Endothelial cell of umbilical vein (primary cell): ENCODE measurements at regions not wholly inside any gene's neighbourhood (a gene's known extent, or its start where the extent isn't known, plus 50 kb on each side); places are given as distances from the start of the nearest gene placed in this dataset.

Experiments
- CTCF ChIP-seq, 2 donors: IDR thresholded peaks; 1 replicate in 1 of 2; 2 replicates in 1 of 2; pipeline ENCODE4 v1.5.1; 2011; ENCODE audit warnings: low read length in 2 of 2, mild to moderate bottlenecking in 2 of 2, moderate library complexity in 2 of 2, control low read depth in 1 of 2, inconsistent platforms in 1 of 2, low read depth in 1 of 2; ENCODE audit not compliant: insufficient read depth in 1 of 2; ENCODE audit errors: extremely low read depth in 1 of 2
- EZH2 ChIP-seq: IDR thresholded peaks from 2 replicates; pipeline ENCODE4 v1.6.1; 2012; ENCODE audit warnings: borderline replicate concordance, low read depth, mild to moderate bottlenecking, moderate library complexity, low read length, inconsistent platforms; ENCODE audit not compliant: severe bottlenecking
- FOS ChIP-seq: IDR thresholded peaks from 2 replicates; pipeline ENCODE4 v1.6.1; 2011; ENCODE audit warnings: mild to moderate bottlenecking, low read length, moderate library complexity, borderline replicate concordance; ENCODE audit not compliant: insufficient read depth
- GATA2 ChIP-seq: IDR thresholded peaks from 2 replicates; pipeline ENCODE4 v1.7.0; 2011; ENCODE audit warnings: low read depth, mild to moderate bottlenecking, moderate library complexity, mixed read lengths, low read length; ENCODE audit not compliant: insufficient read length, insufficient read depth
- JUN ChIP-seq: IDR thresholded peaks from 2 replicates; pipeline ENCODE4 v1.6.1; 2011; ENCODE audit warnings: borderline replicate concordance, low read depth; ENCODE audit not compliant: insufficient read length, insufficient read depth
- MAX ChIP-seq: IDR thresholded peaks from 2 replicates; pipeline ENCODE4 v1.6.1; 2011; ENCODE audit not compliant: insufficient read depth, insufficient read length
- MYC ChIP-seq: IDR thresholded peaks from one replicate; pipeline ENCODE4 v1.6.1; 2011; ENCODE audit warnings: mild to moderate bottlenecking, low read depth, low read length
- POLR2A ChIP-seq: IDR thresholded peaks from 2 replicates; pipeline ENCODE4 v1.6.1; 2012; ENCODE audit warnings: low read depth, mild to moderate bottlenecking, control low read depth, low read length
- POLR2AphosphoS5 ChIP-seq: IDR thresholded peaks from 2 replicates; pipeline ENCODE4 v1.6.1; 2012; ENCODE audit warnings: low read depth, mild to moderate bottlenecking, control low read depth, low read length, moderate library complexity; ENCODE audit not compliant: insufficient read depth

- no peak for TF ChIP-seq POLR2AphosphoS5
- TF ChIP-seq FOS, result no peak
- no peak for TF ChIP-seq POLR2A
- TF ChIP-seq CTCF (IDR thresholded peaks at IDR 0.05; ENCODE audit: extremely low read depth in 1 of 2, insufficient read depth in 1 of 2, low read depth in 1 of 2, low read length in 2 of 2), result no peak
- no peak for TF ChIP-seq MAX
- no peak for TF ChIP-seq JUN
- TF ChIP-seq EZH2, result no peak
- no peak for TF ChIP-seq MYC
- TF ChIP-seq GATA2, result no peak
Observed at GRCh38 chr2:51760441-51760840, 728.5 kb upstream of the NRXN1 start.
